GM19372 (cell line): ENCODE measurements at regions not wholly inside any gene's neighbourhood (a gene's known extent, or its start where the extent isn't known, plus 50 kb on each side); places are given as distances from the start of the nearest gene placed in this dataset.
"Not testable (repeated sequence)": the region's sequence is repeated elsewhere in the genome, so short reads cannot be mapped to it uniquely, and the experiment has no call there.

Experiments
- ATAC-seq: cut with Tn5 transposase; IDR thresholded peaks from one replicate; pipeline ENCODE4 v1.9.1; 2021; ENCODE audit warnings: mild to moderate bottlenecking, low read depth, moderate library complexity; ENCODE audit not compliant: unreplicated experiment

DNA sequence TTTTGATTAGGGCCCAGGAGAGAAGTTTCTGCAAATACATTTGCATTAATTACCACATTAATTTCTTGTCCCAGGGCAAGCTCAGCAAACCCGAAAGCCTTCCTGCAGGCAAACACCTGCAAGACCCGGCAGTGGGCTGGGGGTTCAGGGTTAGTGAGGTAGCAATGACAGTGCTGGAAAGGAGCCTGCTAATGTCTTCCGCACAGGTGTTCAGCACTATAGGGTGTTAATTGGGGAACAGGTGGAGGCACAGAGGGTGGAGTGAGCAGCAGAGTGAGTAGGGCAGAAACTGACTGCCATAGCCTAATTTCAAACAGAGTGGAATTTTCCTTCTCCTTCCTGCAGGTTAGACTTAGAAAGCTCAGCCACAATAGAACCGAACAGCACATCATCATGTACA, 50.9 kb upstream of the UBASH3B start:
- ATAC-seq, result no peak

DNA sequence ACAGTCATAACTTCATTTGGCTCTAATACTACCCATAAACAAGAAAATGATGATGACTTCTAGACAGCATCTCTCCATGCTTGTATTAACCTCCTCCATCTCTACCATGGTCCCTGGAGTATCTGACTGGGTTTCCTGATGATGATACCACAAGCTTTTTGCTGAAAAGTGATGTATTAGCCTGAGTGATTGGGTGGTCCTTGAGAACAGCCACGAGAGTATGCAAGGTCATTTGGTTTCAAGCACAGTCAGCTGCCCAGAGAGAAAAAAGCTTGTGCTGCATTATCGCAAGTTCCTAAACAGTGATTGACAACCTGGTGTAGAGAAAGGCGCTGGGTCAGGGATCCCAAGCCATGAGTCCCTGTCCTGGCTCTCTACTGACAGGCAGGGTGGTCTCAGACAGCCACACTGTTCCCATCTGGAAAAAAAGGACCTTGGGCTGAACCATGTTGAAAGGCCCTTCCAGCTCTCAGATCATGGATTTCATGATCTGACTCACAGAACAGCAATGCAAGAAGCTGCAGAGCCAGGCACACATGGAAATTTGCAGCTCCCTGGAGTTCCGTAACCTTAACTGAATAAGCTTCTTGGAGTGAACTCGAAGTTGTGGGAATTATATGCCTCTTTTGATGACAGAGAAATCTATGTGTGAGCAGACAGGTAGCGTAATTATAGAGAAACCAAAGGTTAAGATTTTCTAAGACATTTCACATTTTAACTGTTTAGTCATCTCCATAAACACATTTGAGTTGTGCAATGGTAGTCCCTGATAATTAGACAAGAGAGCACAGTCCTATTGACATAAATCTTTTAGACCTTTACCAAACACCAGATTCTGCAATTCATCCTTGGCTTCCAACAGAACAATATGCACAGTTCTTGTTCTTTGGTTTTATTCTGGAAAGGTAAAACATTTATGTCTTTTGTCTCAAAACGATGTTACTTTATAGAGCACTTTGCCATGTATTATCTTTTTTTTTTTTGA, 54.1 kb upstream of the UBASH3B start:
- no peak for ATAC-seq

GRCh38 chr11:122600290-122600689, 55.2 kb upstream of the UBASH3B start:
- ATAC-seq, result no peak

GRCh38 chr11:122599434-122599833, 56.1 kb upstream of the UBASH3B start:
- ATAC-seq, result no peak

GRCh38 chr11:122598971-122599370, 56.6 kb upstream of the UBASH3B start:
- ATAC-seq, result no peak

- ATAC-seq, result no peak
These were observed 58.0 kb upstream of the UBASH3B start for GRCh38 chr11:122597511-122597910.

DNA sequence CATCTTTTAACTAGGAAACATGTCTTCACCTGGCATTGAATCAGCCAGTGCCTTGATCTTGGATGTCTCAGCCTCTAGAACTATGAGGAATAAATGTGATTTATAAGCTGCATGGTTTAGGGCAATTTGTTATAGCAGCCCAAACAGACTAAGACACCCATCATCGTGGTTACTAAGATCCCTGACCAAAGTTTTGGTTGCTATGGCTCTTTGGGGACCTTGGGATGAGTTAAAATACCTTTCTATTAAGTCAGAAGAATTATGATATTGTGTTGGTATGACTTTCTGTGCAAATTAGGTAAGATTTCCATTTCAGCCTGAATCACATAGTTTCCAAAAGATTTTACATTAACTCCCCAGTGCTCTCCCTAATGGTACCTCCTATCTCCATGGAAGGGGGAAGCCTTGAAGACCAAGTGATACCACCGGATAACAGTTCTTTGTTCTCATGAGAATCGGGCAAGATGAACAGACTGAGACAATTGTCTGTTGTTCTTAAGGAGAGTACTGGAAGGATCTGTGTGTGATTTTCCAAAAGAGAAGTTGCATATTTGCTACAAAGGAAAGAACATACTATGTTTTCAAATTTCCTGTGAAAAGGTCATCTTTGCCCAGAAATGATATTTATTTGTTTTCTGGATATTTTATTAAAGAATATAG, 60.4 kb upstream of the UBASH3B start:
- no peak for ATAC-seq

GRCh38 chr11:122593473-122594420, 61.8 kb upstream of the UBASH3B start:
- no peak for ATAC-seq

DNA sequence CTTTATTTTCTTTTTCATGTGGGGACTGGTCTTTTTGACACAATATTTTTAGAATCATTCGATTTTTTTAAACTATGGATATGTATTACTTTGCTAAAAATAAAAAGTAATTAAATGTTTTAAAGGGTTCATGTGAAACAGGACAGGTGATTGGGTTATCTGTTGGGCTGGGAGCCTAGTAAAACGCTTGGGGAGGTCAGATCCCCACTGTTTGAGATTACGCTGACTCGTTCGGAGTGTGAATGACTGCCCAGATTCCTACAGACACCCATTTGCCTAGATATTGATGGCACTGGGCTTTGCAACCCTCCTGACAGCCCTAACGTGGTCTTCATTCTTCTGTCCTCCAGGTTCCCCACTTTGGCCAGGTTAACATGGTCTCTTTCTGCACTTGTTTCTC, 62.9 kb upstream of the UBASH3B start:
- no peak for ATAC-seq

GRCh38 chr11:122584670-122585069, 70.9 kb upstream of the UBASH3B start:
- no peak for ATAC-seq

- ATAC-seq, result not testable (repeated sequence)
These were observed 75.5 kb upstream of the UBASH3B start for GRCh38 chr11:122580071-122580470.

- ATAC-seq, result no peak
These were observed 77.2 kb upstream of the UBASH3B start for GRCh38 chr11:122578171-122578825.

DNA sequence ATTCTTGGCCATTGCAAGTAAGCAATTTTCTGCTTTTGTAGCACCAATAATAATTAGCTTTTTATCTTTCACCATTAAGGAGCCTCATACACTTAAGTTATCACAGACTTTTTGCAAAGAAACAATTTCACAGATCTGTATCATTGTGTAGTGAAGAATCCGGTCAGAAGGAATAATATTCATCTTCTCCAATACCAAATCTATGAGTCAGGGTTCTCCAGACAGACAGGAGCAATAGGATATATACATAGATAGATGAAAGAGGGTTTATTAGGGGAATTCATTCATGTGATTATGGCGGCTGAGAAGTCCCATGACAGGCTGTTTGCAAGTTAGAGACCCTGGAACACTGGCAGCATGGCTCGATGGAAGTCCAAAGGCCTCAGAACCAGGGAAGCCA, 82.9 kb upstream of the UBASH3B start:
- no peak for ATAC-seq

DNA sequence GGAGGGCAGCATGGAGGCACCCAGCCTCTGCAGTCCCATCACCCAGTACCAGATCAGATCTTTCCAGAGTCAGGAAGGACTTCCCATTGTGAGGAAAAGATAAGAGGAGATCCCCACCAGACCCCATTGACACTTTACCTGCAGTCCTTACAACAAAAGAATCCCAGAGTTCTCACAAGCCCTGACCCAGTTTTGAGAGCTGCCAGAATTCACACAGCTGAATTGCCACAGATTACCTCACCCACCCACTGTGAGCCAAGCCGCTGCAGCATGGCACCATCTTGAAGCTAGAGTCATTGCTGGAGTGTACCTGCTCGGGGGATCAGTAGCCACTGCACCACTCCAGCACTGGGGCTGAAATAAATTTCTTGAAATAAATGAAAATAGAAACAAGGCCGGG, 91.8 kb upstream of the UBASH3B start:
- no peak for ATAC-seq

DNA sequence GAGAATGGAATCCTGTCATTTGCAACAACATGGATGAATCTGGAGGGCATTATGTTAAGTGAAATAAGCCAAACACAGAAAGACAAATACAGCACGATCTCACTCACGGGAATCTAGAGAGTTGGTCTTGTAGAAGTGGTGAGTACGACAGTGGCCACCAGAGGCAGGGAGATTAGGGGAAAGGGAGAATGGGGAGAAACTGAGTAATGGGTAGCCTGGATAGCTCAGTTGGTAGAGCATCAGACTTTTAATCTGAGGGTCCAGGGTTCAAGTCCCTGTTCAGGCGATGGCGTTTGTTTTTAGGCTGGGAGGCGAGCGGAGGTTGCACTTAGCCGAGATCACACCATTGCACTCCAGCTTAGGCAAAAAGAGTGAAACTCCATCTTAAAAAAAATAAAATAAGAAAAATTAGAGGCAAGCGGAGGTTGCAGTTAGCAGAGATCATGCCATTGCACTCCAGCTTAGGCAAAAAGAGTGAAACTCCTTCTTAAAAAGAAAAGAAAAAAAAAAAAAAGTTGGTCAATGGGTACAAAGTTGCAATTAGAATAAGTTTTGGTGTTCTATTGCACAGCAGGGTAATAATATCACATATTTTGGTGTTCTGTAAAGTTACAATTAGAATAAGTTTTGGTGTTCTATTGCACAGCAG, 95.7 kb upstream of the UBASH3B start:
- no peak for ATAC-seq

DNA sequence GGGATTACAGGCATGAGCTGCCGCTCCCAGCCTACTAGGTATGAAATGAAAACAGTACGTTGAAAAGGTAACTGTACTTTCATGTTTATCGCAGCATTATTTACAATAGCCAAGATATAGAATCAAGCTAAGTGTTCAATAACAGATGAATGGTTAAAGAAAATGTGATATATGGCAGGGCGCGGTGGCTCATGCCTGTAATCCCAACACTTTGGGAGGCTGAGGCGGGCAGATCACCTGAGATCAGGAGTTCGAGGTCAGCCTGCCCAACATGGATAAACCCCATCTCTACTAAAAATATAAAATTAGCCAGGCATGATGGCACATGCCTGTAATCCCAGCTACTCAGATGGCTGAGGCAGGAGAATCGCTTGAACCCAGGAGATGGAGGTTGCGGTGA, 96.3 kb upstream of the UBASH3B start:
- not testable (repeated sequence) for ATAC-seq

GRCh38 chr11:122557163-122557562, 98.4 kb upstream of the UBASH3B start:
- not testable (repeated sequence) for ATAC-seq

DNA sequence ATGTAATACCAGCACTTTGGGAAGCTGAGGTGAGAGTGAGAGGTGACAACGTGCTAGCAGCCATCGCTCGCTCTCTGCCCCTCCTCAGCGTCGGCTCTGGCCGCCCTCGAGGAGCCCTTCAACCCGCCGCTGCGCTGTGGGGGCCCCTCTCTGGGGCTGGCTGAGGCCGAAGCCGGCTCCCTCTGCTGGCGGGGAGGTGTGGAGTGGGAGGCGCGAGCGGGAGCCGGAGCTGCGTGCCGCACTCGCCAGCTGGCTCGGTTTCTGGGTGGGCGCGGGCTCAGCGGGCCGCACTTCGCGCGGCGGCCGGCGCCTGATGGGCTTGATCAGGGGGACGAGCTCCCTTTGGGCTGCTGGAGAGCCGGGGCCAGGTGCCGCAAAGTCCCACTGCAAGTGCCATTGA, 98.9 kb upstream of the UBASH3B start:
- ATAC-seq, result no peak

DNA sequence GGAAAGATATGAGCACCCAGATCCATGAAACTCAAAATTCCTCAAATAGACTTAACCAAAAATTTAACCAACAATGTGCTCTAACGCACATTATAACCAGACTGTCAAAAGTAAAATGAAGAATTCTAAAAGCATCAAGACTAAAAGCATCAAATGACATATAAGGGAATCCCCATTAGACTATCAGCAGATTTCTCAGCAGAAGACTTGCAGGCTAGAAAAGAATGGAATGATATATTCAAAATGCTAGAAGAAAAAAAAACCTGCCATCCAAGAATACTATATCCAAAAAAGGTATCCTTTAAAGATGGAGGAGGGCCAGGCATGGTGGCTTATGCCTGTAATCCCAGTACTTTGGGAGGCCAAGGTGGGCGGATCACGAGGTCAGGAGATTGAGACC, 117.5 kb upstream of the UBASH3B start:
- ATAC-seq, result no peak

DNA sequence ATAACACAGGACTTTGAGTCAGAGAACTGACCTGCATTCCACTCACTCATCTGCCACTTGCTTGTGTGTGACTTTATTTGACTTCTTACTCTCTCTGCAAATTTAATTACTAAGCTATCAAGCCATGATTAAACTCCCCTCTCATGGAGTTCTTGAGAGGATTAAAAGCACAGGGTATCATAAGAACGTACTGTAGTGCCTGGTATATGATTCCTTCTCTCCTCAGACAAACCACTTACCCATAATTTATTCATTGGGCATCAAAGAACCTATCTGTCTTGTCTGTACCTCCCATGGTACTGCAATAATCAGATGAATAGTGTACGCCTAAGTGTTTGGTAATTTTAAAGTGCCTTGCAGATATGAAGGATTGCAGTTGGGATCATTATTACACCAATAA, 130.6 kb upstream of the UBASH3B start:
- ATAC-seq, result no peak
